ENCODE measurements at regions not wholly inside any gene's neighbourhood (a gene's known extent, or its start where the extent isn't known, plus 50 kb on each side); places are given as distances from the start of the nearest gene placed in this dataset.

DNA sequence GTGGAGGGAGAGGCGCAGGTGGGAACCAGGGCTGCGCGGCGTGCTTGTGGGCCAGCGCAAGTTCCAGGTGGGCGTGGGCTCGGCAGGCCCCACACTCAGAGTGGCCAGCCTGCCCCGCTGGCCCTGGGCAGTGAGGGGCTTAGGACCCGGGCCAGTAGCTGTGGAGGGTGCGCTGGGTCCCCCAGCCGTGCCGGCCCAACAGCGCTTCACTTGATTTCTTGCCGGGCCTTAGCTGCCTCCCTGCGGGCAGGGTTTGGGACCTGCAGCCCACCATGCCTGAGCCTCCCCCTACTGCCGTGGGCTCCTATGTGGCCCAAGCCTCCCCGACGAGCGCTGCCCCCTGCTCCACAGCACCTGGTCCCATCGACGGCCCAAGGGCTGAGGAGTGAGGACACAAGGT, 1636.9 kb upstream of the SLC39A10 start:
- DNase-seq = no peak

DNA sequence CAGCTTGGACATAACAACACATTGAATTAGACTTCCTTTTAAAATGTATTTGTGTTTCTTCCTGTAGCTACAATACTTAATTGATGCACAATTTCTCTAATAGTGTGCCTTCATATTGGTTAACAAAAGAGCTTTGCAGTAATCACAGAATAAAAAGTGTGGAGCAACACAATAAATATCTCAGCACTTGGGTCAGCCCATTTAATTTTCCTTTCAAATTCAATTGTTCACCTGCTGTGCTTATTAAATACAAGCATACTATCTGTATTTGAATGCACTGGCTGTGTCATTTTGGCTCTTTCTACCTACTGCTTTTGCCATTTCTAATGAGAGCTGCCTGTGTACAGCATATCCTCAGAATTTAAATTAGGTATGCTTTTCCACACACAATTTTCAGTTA, 1641.3 kb upstream of the SLC39A10 start:
- no peak for DNase-seq

DNA sequence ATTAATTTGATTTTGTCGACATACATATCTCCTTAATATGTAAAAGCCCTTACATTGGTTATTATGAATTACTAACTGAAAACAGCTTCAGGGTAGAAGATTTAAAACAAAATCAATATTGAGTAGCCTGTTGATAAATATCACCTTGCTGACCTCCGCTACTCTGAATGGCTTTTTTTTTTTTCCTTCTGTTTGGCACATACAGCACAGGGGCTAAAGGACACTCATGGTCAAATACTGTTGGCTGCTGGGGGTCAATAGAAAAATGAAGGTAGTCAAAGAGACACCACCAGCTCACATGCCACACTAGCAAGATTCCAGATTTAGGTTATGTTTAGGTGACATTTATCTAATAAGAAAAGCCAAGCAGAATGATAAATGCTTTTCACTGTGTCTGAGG, 1642.4 kb upstream of the SLC39A10 start:
- DNase-seq = no peak

DNA sequence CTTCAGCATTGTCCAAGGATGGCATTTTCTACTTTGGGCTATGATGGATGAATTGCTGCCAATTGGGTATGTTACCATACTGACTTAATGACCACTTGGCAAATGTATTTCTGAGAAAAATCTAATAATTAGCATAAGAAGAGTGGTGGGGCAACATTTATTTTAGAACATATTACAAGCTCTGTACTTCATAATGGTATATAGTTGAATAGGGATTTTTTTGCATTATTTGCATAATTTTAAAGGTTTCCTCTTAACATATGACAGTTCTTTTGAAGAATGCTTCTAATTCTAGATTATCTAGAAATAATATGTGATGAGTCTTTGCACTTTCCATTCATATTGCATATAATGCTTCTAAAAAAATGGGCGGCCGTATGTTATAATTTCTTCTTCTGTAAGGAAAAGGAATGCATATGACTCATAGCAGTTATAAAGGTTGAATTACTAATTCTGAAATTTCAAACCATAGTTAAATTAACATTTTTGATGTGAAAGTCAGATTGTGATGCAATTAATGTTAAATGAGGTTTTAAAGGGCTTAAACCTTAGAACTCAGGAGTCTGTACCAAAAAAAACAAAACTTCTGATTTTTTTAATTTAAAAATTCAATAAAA, 1652.3 kb upstream of the SLC39A10 start:
- DNase-seq = no peak

DNA sequence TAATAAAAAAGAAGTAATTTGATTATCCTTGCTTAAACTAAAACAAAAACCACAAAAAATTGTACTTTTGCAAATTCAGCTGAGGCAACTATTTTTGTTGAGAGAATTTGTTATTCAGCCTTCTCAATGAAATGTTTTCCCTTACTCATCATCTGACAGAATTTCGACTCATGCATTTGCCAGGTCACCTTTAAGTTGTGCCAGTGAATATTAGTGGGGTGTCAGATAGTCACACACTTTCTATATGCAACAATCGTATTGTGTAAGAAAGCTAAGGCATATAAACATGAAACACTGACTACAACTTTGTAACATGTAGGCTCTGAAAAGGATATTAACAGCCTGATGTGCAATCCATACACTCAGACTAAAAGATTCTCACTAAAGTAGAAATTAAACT, 1653.1 kb upstream of the SLC39A10 start:
- no peak for DNase-seq

DNA sequence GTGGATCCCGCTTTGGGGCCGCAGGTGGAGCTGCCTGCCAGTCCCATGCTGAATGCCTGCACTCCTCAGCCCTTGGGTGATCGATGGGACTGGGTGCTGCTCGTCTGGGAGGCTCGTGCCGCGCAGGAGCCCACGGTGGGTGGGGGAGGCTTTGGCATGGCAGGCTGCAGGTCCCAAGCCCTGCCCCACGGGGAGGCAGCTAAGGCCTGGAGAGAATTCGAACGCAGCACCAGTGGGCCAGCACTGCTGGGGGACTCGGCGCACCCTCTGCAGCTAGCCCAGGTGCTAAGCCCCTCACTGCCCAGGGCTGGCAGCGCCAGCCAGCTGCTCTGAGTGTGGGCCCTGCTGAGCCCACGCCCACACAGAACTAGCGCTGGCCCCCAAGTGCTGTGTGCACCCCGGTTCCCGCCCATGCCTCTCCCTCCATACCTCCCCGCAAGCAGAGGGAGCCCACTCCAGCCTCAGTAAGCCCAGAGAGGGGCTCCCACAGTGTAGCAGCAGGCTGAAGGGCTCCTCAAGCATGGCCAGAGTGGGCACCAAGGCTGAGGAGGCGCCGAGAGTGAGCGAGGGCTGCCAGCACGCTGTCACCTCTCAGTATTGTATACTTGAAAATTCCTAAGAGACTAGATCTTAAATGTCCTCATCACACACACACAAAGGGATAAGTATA, 1654.2 kb upstream of the SLC39A10 start:
- no peak for DNase-seq

DNA sequence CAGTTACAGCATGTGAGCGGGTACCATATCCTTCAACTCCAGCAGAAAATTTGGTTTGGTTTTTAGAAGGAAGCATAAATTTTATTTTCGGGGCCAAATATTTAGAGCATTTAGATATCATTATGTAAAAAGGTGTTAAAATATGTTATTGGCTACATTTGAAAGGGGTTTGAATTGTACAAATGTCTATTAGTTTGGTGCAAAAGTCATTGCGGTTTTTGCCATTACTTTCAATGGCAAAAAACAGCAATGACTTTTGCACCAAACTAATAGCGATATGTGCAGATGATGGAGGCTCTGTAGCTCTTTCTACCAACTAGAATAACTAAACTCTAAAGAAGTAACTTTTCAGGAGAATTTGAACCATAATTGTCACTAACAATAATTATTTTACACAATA, 1666.2 kb upstream of the SLC39A10 start:
- DNase-seq = no peak

DNA sequence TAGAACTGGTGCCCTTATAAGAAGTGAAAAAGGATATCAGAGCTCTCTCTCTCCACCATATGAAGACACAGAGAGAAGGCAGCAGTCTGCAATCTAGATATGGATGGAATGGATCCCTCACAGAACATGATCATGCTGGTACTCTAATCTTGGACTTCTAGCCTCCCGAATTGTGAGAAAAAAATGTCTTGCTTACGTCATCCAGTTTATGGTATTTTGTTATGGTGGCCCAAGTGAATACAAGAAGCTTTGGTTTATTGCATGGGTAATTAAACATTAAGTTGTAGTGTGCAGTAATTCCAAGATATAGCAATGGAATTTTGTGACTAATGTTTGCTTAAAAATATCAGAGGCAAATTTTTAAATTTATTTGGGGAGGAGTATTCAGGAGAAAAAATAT, 1667.4 kb upstream of the SLC39A10 start:
- DNase-seq = no peak

DNA sequence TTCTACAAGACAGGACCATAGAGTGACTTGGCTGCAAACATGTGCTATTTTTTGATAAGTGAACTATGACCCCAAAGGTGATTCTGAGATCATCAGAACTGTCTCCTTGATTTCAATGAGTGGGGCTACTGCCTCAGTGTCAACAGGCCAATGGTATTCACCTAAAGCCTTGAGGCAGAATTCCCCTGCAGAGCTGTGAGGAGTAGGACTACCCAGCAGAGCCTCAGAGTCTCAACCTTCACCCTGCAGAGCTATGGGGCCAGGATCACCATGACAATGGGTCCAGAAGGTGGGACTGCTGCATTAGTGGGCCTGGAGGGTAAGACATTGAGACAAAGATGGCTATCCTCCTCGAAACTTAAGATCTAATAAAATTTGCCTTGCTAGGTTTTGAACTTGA, 1668.2 kb upstream of the SLC39A10 start:
- DNase-seq = no peak

DNA sequence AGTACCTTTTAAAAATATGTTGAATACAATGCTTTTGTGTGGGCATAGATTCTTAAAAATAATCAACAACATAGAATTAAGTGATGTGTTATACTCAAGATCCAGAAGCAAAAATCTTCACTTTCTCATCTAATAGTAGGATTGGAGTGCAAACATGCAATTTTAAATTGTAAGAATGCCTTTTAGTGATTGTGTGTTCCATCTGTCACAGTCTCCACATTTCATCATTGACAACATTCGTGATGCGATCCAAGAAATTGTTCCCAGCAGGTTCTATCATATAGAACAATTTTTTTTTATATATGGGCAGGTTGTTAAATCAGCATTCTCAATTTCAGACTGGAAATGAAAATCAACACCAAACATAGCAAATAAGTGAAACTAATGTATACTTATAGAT, 1671.8 kb upstream of the SLC39A10 start:
- no peak for DNase-seq

DNA sequence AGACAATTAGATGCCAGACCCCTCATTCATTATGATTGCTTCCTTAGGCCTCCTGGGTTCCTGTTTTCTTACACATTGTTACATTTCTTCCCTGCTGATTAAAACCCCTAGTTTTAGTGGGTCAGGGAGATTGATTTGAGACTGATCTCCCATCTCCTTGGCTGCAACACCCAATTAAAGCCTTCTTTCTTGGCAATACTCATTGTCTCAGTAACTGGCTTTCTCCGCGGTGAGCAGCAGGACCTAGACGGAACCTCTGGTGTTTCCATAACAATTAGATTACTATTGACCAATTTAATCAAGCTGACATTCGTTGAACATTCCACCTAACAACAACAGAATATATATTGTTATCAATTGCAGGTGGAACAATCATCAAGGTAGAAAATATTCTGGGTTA, 1676.4 kb upstream of the SLC39A10 start:
- no peak for DNase-seq

DNA sequence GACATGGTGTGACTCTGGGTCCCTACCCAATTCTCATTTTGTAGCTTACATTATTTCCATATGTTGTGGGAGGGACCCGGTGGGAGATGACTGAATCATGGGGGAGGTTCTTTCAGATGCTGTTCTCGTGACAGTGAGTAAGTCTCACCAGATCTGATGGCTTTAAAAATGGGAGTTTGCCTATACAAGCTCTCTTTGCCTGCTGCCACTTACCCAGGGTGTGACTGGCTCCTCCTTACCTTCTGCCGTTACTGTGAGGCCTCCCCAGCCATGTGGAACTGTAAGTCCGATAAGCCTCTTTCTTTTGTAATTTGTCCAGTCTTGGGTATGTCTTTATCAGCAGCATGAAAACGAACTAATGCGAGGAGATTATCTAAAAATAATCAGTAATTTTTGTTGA, 1683.2 kb upstream of the SLC39A10 start:
- DNase-seq = no peak

DNA sequence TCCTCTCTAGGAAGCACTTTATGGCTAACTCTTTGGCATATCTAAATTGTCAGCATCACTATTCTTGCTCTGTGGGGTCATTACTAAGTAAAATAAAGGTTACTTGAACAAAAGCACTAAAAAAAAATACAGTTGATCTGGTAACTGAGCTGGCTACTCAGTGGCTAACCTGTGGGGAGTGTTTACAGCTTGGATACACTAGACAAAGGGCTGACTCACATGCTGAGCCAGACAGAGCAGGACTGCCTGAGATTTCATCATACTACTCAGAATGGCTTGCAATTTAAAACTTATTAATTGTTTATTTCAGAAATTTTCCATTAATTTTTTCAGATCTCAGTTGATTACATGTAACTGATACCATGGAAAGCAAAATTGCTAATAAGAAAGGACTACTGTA, 1690.4 kb upstream of the SLC39A10 start:
- DNase-seq = no peak

DNA sequence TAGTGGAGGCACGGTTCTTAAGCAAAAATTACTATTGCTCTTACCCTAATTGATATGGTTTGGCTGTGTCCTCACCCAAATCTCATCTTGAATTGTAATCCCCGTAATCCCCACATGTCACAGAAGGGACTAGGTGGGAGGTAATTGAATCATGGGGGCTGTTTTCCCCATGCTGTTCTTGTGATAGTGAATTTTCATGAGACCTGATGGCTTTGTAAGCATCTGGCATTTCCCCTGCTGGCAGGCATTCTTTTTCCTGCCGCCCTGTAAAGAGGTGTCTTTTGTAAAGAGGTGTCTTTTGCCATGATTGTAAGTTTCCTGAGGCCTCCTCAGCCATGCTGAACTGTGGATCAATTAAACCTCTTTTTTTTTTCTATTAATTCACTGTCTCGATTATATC, 1691.8 kb upstream of the SLC39A10 start:
- no peak for DNase-seq

DNA sequence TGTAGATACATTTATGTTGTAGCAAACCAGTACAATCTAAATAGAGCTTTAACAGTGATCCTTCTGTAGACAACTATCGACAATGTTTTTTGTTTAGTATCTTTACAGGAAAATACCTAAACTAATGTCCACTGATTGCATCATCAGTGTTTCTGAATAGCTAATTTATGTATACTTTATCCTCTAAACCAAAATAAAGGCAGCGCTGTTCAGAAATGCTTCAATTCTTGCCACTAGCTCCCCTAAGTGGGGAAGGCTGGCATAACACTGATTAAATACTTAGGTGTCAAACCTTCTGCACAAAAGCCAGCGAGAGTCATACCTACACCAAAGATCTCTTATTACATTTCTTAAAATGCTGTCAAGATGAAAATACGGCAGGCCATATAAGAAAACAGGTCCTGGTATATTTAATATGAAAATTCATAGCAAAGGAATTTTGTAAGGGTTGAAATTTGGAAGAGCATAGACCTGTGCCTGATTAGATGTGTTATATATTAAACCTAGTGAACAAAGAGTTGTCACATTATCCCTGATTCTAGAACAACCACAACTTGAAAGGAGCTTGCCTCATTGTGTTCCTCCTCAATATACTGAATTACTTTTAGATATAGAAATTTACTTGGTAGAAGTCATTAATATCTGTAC, 1693.4 kb upstream of the SLC39A10 start:
- DNase-seq = no peak

DNA sequence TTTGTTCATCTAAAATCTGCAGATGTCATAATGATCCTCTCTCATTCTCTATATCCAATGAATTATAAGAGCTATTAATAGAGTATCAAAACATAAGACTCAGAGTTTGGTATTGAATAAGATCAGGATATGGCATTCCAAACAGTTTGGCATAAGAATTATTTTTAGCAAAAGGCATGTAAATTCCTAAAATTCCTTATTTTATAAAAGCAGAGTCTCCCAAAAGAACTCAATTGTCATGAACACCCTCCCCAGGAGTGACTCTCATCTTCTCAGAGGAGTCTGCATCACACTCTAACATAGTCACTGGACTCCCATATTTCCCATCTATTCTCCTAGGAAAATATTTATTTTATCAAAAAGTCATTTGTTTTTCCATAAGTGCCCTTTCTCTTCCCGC, 1710.2 kb upstream of the SLC39A10 start:
- no peak for DNase-seq

DNA sequence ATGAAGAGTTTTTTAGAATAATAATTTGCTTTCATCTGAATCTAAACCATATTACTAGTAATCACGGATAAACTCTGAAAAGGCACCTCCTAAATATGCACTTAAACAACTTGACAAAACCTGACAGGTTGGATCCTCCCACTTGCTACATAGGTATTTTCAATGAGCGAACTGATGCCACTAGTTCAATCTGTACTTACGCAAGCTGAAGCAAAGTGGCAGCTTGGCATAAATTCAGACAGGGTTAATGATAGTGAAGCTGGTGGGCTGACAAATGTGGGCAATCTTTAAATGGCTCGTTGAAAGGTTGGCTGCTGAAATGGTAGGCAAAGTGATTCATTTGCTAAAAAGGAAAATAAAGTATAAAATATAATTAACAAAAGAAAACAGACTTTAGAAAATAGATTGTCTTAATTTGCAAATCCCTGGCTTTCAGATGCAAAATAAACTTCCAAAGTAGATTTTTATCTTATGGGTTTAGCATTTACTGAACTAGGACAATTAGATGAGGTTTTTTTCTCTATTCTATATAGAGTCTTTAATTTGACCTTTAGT, 1713.5 kb upstream of the SLC39A10 start:
- no peak for DNase-seq

DNA sequence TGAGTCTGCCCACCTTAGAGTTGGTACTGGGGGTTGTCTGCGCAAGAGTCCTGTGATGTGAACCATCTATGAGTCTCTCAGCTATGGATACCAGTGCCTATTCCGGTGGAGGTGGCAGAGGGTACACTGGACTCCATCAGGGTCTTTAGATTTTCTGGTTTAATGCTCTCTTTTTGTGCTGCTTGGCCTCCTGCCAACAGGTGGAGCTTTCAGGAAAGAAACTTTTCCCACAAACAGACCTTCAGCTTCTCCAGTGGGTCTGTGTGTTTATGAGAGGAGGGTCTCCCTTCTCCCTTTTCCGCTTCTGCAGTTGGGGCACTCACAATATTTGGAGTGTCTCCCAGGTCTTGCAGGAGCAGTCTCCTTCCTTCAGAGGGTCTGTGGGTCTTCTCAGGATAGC, 1721.9 kb upstream of the SLC39A10 start:
- DNase-seq = no peak

DNA sequence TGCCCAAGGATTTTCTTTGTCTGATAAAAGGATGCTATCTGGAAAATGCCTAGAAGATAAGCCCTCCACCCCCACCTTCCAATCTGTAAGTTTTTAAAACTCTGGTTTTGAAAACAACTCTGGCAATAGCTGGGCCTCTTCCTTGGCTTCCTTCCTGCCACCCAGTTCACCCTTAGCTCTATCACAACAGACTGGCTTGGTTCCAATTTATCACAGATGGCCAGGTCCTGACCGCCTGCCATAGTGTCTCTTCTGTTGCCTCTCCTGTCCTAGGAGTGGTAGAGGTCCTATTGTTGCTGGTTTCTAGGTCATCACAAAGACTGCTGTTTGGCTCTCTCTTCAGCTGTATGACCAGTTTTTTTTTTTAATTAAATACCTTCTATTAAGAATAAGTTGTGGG, 1727.9 kb upstream of the SLC39A10 start:
- DNase-seq = no peak

DNA sequence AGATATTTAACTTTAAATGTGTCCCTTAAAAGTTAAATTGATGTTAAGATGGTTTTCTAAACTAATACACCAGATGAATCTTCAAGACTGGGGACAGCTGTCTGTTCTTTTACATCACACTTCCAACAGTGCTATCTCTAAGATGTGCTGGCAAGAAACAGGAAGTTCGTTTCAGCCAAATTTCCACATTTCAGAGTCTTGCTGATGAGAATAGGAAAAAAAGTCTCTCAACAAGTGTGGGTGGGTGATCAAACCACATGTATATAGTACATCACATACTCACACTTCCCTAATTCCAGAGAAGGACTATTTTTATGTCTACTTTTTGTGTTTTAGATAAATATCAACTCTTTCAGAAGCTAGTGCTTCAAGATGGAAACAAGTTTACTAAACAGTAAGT, 1712.8 kb upstream of the TMEFF2 start:
- DNase-seq = no peak

DNA sequence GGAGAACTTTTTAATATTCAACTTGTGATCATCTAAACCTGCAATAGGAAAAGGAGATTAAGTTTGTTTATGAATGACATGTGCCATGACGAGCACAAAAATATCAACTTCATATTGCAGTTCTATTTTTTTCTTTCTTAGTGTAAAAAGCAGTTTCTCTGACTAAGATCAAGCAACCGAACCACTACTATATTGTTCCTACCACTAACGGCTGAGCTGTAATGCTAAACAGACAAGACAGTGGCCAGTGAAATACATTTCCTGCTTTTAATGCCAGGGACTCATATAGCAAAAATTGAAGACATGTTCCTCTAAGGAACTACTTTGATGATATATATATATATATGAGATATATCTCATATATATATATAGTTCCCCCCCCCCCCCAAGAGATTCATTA, 1705.6 kb upstream of the TMEFF2 start:
- DNase-seq = no peak

DNA sequence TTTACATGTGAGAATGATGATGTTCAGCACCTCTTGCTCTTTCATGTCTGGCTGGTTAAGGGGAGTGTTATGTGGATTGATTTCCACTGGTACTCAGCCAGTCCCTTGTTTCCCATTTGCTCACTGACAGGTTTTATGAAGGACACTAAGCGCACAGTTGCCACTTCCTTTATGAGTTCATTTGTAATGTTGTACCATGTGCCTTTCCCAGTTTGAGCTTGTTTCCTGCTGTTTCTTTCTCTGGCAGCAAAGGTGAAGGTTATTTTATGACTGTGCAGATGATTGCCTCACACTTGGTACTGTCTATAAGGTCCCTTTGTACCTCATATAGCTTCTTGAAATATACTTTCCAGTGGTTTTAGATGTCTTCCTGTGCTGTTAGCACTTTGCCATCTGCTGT, 1700.5 kb upstream of the TMEFF2 start:
- DNase-seq = no peak

DNA sequence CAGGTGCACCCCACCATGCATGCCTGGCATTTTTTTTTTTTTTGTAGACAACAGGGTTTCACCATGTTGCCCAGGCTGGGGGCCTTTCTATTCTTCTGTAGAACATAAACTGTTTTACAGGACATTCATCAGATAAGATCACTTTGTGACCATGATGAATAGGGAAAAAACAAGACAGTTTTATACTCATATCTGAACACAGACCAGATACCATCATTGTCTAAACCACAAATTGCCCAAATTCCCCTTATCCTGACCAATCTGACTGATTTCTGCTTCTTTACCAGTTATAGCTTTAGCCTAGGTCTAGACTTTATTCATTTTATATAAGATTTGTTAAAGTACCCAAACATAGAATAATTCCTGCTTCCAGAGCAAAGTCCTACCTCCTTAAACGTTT, 1699.3 kb upstream of the TMEFF2 start:
- DNase-seq = no peak

DNA sequence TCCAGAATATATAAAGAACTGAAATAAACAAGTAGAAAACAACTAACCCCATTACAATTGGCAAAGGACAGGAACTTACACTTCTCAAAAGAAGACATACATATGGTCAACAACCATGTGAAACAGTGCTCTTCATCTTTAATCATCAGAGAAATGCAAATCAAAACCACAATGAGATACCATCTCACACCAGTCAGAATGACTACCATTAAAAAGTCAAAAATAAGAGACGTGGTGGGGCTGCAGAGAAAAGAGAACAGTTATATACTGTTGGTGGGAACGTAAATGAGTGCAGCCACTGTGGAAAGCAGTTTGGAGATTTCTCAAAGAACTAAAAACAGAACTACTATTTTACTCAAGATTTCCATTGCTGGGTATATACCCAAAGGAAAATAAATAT, 1696.3 kb upstream of the TMEFF2 start:
- DNase-seq = no peak

DNA sequence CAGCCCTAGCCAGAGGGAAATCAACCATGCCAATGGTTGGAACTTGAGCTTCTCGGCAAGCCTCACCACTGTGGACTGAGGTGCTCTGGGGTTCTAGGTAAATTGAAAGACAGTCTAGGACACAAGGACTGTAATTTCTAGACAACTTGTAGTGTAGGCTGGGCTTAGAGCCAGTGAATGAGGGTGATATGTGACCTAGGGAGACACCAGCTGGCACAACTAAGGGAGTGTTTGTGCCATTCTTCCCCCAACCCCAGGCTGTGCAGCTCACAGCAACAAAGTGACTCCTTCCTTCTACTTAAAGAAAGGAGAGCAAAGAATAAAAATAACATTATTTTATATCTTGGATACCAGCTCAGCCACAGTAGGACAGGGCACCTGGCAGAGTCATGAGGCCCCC, 1690.7 kb upstream of the TMEFF2 start:
- no peak for DNase-seq
